Ascending aorta (tissue), 2 donors: ENCODE measurements at regions not wholly inside any gene's neighbourhood (a gene's known extent, or its start where the extent isn't known, plus 50 kb on each side); places are given as distances from the start of the nearest gene placed in this dataset.

Experiments used
- DNase-seq, 2 donors: peaks; one replicate each; pipeline ENCODE4 v3.0.0-alpha.2; 2019; ENCODE audit warnings: low spot score in 2 of 2
- H3K27ac ChIP-seq, 2 donors: fragments of 200-600 bp; sonication (generic); one replicate each; pipeline ENCODE4 v1.5.1; 2016 to 2017; ENCODE audit warnings: mild to moderate bottlenecking in 1 of 2
- H3K27me3 ChIP-seq: fragments of 200-600 bp; sonication (generic); one replicate; pipeline ENCODE4 v1.5.1; 2017
- H3K36me3 ChIP-seq, 2 donors: fragments of 200-600 bp; sonication (generic); one replicate each; pipeline ENCODE4 v1.5.1; 2016
- H3K4me1 ChIP-seq, 2 donors: fragments of 200-600 bp; sonication (generic); one replicate each; pipeline ENCODE4 v1.5.1; 2016 to 2017; ENCODE audit warnings: mild to moderate bottlenecking in 1 of 2
- H3K4me3 ChIP-seq, 2 donors: fragments of 200-600 bp; sonication (generic); one replicate each; pipeline ENCODE4 v1.5.1; 2016 to 2017; ENCODE audit warnings: mild to moderate bottlenecking in 1 of 2
- H3K9me3 ChIP-seq, 2 donors: fragments of 200-600 bp; sonication (generic); one replicate each; pipeline ENCODE4 v1.5.1; 2016
- CTCF ChIP-seq, 3 experiments: fragments of 200-600 bp in 2 of 3; fragments of 450-650 bp in 1 of 3; sonication (generic) in 2 of 3; IDR thresholded peaks; one replicate each; pipeline ENCODE4 v1.5.1; 2016 to 2019; ENCODE audit warnings: antibody characterized with exemption in 3 of 3, mild to moderate bottlenecking in 1 of 3, moderate library complexity in 1 of 3
- intact Hi-C: fragments of 100-400 bp; cut with DNase I; formaldehyde crosslinking; loops from one replicate; pipeline ENCODE4 v1.15.1; 2023

- TF ChIP-seq CTCF (IDR thresholded peaks at IDR 0.05), result peak; percentile 54 to 79 (median 71)
- Histone ChIP-seq H3K27me3 (no peaks in the 10 kb centered on the region), H3K27ac (no peak overlapping the region), H3K9me3 (no peaks in the 10 kb centered on the region), H3K36me3 (no peaks in the 10 kb centered on the region), H3K4me3 (no peak overlapping the region), H3K4me1 (no peaks in the 10 kb centered on the region)
- DNase-seq, result no peak
- intact Hi-C loops, result loop anchor here (1.0 to 10.0 kb wide), 3 partner anchors 54 to 312 kb away; no protein-coding TSS in a partner anchor
Observed at GRCh38 chr6:55980627-55981211, 105.3 kb upstream of the BMP5 start.

GRCh38 chr6:55979526-55979925, 104.1 kb upstream of the BMP5 start:
- H3K27me3 ChIP-seq, result no peaks in the 10 kb centered on the region
- no peaks in the 10 kb centered on the region for H3K9me3 ChIP-seq
- no peaks in the 10 kb centered on the region for H3K4me1 ChIP-seq
- DNase-seq, result no peak
- no peak overlapping the region for H3K4me3 ChIP-seq
- no peak for TF ChIP-seq CTCF (IDR thresholded peaks at IDR 0.05)
- intact Hi-C loops, result no loop called here
- H3K36me3 ChIP-seq, result no peaks in the 10 kb centered on the region
- H3K27ac ChIP-seq, result no peak overlapping the region

- no peak for DNase-seq
- TF ChIP-seq CTCF (IDR thresholded peaks at IDR 0.05), result no peak
- H3K27me3 ChIP-seq, result no peaks in the 10 kb centered on the region
- no peak overlapping the region for H3K27ac ChIP-seq
- no peak overlapping the region for H3K4me3 ChIP-seq
- no peaks in the 10 kb centered on the region for H3K9me3 ChIP-seq
- H3K36me3 ChIP-seq, result no peaks in the 10 kb centered on the region
- intact Hi-C loops, result no loop called here
- H3K4me1 ChIP-seq, result no peaks in the 10 kb centered on the region
Observed at GRCh38 chr6:55977959-55978665, 102.7 kb upstream of the BMP5 start.

- no peak for DNase-seq
- no peak for TF ChIP-seq CTCF (IDR thresholded peaks at IDR 0.05)
- Histone ChIP-seq H3K4me3 (no peak overlapping the region), H3K27ac (no peak overlapping the region), H3K27me3 (no peaks in the 10 kb centered on the region), H3K9me3 (no peaks in the 10 kb centered on the region), H3K36me3 (no peaks in the 10 kb centered on the region), H3K4me1 (no peaks in the 10 kb centered on the region)
- intact Hi-C loops, result no loop called here
Observed at GRCh38 chr6:55974688-55975087, 99.3 kb upstream of the BMP5 start.

GRCh38 chr6:55972091-55972490, 96.7 kb upstream of the BMP5 start:
- Histone ChIP-seq H3K9me3 (no peaks in the 10 kb centered on the region), H3K27me3 (no peaks in the 10 kb centered on the region), H3K27ac (no peak overlapping the region), H3K4me3 (no peak overlapping the region), H3K4me1 (no peaks in the 10 kb centered on the region), H3K36me3 (no peaks in the 10 kb centered on the region)
- no peak for TF ChIP-seq CTCF (IDR thresholded peaks at IDR 0.05)
- DNase-seq, result no peak
- intact Hi-C loops, result no loop called here
